BJ (cell line): ENCODE measurements at regions not wholly inside any gene's neighbourhood (a gene's known extent, or its start where the extent isn't known, plus 50 kb on each side); places are given as distances from the start of the nearest gene placed in this dataset.
"Not testable (repeated sequence)": the region's sequence is repeated elsewhere in the genome, so short reads cannot be mapped to it uniquely, and the experiment has no call there.

Source experiments
- CTCF ChIA-PET: fragments of 350-600 bp; formaldehyde crosslinking; extraction: SDS; loops from one replicate; lab custom pipeline; 2021; ENCODE audit warnings: antibody characterized with exemption, inconsistent platforms; lab: Yijun Ruan, JAX
- POLR2A ChIA-PET: fragments of 300-600 bp; sonication (Branson Sonifier 250); formaldehyde crosslinking; extraction: SDS; loops from one replicate; lab custom pipeline; 2021; ENCODE audit warnings: antibody characterized with exemption; lab: Charles Lee
- DNase-seq: peaks from one replicate; pipeline ENCODE4 v3.0.0-alpha.2; 2011; ENCODE audit warnings: low read depth
- H3K27me3 ChIP-seq: 2 replicates; pipeline ENCODE4 v1.6.0; 2011; ENCODE audit warnings: low read length; ENCODE audit not compliant: control insufficient read depth, insufficient read depth
- H3K36me3 ChIP-seq: 2 replicates; pipeline ENCODE4 v1.5.1; 2011; ENCODE audit warnings: low read length; ENCODE audit not compliant: control insufficient read depth, insufficient read depth
- H3K4me3 ChIP-seq: 2 replicates; pipeline ENCODE4 v1.5.1; 2011; ENCODE audit warnings: low read depth, mild to moderate bottlenecking, control low read depth, low read length
- CTCF ChIP-seq: IDR thresholded peaks from 2 replicates; pipeline ENCODE4 v1.5.1; 2011; ENCODE audit warnings: low read depth, mild to moderate bottlenecking, control low read depth, inconsistent platforms, low read length, moderate library complexity; ENCODE audit not compliant: insufficient read depth

- Histone ChIP-seq H3K4me3 (no peak overlapping the region), H3K36me3 (no peaks in the 10 kb centered on the region), H3K27me3 (peaks cover 16% of the 10 kb centered on the region)
- no peak for TF ChIP-seq CTCF
- CTCF ChIA-PET, result interaction anchor here (0.9 to 17.2 kb wide), 9 partner anchors 8 to 317 kb away, joined by 3 to 236 read pairs (median 3); no protein-coding TSS in a partner anchor
- DNase-seq, result no peak
- POLR2A ChIA-PET, result no interaction called here
Measured at GRCh38 chr7:142494021-142494420, 236.2 kb upstream of the PRSS58 start.

- no peak for TF ChIP-seq CTCF
- Histone ChIP-seq H3K27me3 (peaks cover 7% of the 10 kb centered on the region), H3K36me3 (no peaks in the 10 kb centered on the region), H3K4me3 (no peak overlapping the region)
- CTCF ChIA-PET, result interaction anchor here (1.2 to 26.2 kb wide), 5 partner anchors 8 to 70 kb away, joined by 3 to 641 read pairs (median 236); no protein-coding TSS in a partner anchor
- DNase-seq, result no peak
- POLR2A ChIA-PET, result no interaction called here
Measured at GRCh38 chr7:142488842-142489241, 231.0 kb upstream of the PRSS58 start.

GRCh38 chr7:142488036-142488633 lies 230.3 kb upstream of the PRSS58 start:
- Histone ChIP-seq H3K27me3 (peaks cover 7% of the 10 kb centered on the region), H3K36me3 (no peaks in the 10 kb centered on the region), H3K4me3 (no peak overlapping the region)
- TF ChIP-seq CTCF, result no peak
- no peak for DNase-seq
- ChIA-PET POLR2A (no interaction called here), CTCF (interaction anchor here (1.2 to 26.2 kb wide), 5 partner anchors 7 to 69 kb away, joined by 3 to 641 read pairs (median 236); no protein-coding TSS in a partner anchor)

- POLR2A ChIA-PET, H3K36me3 ChIP-seq, H3K4me3 ChIP-seq, H3K27me3 ChIP-seq, DNase-seq: not testable (repeated sequence)
- CTCF ChIA-PET, result interaction anchor here (5.4 to 26.2 kb wide), 4 partner anchors 6 to 68 kb away, joined by 45 to 641 read pairs (median 236); no protein-coding TSS in a partner anchor
Measured at GRCh38 chr7:142487565-142487964, 229.7 kb upstream of the PRSS58 start.

DNA sequence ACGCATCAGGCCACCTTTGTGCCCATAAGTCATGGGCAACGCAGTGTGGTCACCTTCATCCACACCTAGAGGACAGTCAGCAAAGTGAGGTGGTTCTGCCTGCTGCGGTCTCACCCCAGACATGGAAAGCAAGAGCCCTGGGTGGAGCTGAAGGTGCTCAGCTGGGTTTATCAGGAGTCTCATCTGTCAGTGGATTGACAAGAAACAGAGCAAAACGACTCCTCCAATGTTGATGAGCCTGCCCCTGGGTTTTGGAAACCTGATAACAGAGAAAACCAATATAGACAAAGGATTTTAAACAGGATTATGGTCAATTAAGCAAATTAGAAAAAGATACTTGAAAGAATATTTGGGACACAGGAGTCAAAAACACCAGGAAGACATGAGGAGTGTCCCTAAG lies 229.3 kb upstream of the PRSS58 start:
- ChIA-PET POLR2A (no interaction called here), CTCF (interaction anchor here (0.9 to 26.2 kb wide), 10 partner anchors 9 to 296 kb away, joined by 4 to 641 read pairs (median 8); no protein-coding TSS in a partner anchor)
- H3K36me3 ChIP-seq, result no peaks in the 10 kb centered on the region
- H3K4me3 ChIP-seq, result no peak overlapping the region
- TF ChIP-seq CTCF, result no peak
- no peak for DNase-seq
- H3K27me3 ChIP-seq, result peaks cover 7% of the 10 kb centered on the region
